Activated CD4-positive, alpha-beta T cell treated with anti-CD3 and anti-CD28 coated beads, Interleukin-2, amount 50 U/mL, for 4 hours (primary cell): ENCODE measurements at regions not wholly inside any gene's neighbourhood (a gene's known extent, or its start where the extent isn't known, plus 50 kb on each side); places are given as distances from the start of the nearest gene placed in this dataset.

Experiments
- DNase-seq, 2 experiments: peaks; one replicate each; pipeline ENCODE4 v3.0.0-alpha.2; 2020

DNA sequence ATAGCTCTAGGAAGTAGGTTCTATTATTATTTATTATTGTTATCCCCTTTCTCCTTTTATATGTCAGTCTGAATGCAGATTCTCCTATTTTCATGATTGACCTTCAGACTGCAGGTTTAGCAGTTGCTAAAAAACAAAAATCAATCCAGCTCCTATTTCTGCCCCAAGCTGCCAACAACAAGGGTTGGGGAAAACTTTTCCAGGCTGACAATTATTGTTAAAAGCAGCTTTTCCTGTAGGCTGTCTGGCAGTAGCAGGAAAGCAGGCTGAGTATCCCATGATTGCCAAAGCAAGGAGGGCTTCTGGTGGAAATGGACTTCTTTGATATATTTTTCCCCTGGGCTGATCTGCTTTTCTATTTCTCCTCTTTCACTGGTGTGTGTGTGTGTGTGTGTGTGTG, 78.0 kb upstream of the CTLA4 start:
- no peak for DNase-seq

DNA sequence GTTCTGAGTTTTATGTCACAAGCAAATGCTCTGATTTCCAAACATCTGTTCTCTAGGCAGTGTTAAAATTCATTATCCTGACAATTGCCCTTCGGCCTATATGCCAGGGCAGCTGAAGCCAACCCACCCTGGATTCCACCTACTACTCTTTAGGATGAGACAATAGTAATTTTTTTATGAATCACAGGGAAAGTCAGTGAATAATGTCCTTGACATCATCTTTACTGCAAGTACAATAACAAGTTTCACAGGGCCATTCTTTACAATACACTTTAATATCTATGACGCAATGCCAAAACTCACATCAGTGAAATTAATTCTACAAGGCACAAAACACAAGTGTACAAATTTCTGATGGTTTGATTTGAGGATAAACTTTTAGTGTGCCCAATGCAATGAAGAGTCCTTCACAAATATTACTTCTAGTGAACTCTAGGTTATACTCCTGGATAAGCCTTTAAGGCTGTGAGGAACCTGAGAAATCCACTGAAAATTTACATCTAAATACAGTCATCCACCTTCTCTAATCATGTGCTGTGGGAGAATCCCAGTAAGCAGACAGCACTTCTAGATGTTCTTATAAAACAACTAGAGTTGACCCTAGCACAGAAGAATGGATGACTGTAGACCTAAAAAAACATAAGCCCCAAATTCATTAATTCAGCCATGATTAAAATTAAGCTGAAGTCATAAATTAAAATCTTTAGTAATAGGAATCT, 77.3 kb upstream of the CTLA4 start:
- no peak for DNase-seq

DNA sequence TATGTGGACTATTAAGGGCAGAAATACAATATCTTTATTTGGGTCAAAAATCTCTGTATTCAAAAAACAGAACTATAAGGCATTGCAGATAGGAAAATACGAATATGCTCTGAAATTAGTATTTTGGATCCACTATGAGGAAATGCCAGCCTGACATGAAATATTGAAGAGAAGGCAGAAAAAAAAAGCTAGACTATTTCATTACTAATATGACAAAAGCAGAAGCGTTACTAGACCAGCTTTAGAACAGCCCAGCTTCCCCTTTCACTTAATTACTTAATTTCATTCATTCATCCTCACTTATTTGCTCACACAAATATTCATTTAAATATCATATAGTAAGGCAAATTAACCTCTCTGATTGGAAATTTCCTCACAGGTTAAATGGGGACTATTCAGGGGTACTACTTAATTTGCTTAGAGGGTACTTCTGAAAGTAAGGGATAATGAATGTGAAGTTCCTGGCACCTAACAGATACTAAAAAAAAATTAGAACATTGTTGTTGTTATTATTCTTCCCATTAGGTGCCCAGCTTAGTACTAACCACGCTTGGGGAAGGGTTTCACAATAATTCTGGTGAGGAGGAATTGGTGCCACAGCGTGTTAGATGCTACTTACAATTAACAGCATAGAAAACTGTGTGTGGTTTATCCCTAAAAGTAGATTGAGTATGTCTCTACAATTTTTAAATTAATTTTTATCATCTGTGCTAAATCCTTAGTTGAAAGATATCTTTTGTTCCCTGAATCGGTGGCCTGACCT, 71.1 kb upstream of the CTLA4 start:
- DNase-seq = no peak

DNA sequence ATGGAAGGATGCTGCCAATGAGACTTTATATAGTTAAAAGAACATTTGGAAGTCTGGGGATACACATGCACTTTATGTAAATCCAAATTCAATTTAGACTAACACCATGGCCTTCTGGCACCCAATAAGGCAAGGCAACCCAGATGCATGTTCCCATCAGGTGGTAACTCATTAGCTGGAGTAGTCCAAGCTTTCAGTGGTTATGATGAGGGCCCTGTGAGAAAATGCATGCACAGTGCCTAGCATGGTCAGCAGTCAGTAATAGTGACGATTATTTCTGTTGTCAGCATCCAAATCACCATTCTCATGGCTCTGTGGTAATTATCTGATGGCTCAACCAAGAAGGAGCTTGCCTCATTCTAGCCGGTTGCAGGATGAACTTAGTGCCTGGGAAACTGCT, 70.3 kb upstream of the CTLA4 start:
- DNase-seq = no peak

DNA sequence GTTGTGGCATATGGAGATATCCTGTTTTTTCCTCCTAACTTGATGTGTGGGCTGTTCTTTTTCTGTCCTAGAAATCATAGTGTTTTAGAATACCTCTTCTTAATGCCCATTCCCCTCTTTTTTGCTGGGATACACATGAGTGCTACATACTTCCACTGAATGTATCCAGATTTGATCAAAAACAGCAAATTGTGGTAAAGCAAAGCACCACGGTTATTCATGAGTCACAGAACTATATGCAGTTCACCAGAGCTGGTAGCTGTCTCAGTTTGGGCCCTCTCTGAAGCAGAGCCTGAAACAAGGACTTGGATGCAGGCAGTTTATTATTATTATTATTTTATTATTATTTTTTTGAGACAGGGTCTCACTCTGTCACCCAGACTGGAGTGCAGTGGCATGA, 69.9 kb upstream of the CTLA4 start:
- no peak for DNase-seq

DNA sequence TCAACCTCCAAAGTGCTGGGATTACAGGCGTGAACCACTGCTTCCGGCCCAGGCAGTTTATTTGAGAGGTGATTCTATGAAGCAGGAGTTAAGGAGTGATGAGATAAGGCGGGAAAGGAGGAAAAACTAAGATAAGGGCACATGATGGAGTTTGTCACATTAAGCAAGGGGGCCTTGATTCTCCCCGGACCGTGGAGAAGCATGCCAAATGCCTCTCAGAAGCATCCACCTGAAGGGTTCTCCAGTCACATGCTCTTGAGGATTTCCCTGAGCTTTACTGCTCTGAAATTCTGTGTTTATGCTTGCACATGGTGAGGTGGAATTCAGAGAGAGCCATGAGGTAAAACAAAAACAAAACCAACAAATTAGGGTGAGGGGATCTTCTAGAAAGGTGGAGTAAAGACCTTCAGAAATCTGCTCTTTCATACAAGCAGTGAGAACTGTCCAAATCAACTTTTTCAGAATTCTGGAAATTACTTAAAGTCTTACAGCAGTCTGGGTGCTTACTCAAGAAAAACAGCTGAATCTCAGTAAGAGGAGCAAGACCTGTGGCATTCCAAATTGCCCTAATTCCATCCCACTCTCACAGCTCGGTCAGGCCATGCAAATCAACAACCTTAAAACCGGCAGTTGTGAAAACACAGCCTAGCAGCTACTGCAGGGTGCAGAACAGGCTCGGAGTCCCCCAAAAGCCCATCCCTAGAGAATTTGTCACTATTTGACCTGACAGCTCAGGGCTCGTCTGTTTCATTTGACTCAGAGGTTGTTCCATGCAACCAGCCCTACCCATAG, 69.1 kb upstream of the CTLA4 start:
- no peak for DNase-seq

DNA sequence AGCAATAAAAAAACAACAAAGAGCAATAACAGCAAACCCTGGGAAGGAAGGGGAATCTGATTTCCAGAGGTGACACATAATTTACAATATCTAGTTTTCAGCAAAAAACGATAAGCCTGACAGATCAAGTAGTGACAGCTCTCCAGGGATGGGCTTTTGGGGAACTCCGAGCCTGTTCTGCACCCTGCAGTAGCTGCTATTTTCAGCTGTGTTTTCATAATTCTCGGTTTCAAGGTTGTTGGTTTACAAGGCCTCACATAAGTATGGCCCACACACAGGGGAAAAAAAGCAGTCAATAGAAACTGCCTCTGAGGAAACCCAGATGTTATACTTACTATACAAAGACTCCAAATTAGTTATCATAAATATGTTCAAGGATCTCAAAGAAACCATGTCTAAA, 67.7 kb upstream of the CTLA4 start:
- no peak for DNase-seq

DNA sequence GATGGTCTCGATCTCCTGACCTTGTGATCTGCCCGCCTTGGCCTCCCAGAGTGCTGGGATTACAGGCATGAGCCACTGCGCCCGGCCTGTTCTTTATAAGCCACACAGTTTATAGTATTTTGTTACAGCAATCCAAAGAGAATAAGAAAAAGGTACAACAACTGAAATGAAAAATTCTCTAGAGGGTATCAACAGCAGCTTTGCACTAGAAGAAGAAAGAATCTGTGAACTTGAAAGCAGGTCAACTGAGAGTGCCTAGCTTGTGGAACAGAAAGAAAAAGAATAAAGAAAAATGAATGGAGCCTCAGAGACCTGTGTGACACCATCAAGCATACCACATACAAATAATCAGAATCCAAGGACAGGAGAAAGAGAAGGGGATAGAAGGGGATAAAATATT, 66.8 kb upstream of the CTLA4 start:
- no peak for DNase-seq

DNA sequence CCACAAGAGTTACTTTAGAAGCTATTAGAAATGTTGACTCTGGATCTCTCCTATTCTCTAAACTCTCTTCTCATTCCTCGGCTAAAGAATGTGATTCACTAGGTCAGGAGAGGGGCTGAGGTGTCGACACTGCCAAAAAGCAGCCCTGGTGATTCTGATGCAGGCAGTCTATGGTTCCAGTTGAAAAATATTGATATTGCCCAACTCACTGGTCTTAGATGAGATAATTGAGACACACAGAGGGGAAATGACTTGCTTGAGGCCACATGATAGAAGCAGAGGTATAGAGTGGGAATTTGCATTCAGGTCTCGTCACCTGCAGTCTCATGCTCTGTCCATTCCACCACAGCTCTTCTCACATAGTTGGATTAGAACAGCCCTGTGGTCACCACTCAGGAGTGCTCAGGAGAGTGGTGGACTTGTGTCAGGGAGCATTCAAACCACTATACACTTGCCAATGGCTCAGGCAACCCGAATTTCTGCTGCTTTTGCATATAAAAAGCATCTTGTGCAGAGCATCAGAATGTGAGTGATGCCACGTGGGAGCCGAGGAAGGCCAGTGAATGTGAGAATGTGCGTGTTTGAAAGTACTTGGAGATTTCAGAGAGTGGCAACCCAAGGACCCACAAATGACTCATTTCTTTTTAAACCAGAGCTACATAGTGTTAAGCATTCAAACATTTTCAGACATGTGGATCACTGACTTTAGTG, 65.1 kb upstream of the CTLA4 start:
- peak; percentile 24 to 27 for DNase-seq

DNA sequence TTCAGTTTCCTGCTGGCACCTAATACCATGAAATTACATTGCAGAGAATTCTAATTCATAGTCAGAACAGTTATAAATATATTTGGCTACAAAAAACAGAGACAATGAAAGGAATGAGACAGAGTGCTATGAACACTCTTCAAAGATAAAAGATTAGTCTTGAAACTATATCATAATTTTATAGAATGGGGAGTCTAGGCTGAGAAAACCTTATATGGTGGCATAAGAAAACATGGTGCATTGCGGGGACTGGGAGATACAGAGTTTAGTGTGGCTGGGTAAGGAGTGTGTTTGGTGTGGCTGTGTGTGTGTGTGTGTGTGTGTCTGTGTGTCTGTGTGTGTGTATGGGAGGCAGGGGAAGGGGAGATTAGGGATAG, 64.5 kb upstream of the CTLA4 start:
- DNase-seq = no peak

DNA sequence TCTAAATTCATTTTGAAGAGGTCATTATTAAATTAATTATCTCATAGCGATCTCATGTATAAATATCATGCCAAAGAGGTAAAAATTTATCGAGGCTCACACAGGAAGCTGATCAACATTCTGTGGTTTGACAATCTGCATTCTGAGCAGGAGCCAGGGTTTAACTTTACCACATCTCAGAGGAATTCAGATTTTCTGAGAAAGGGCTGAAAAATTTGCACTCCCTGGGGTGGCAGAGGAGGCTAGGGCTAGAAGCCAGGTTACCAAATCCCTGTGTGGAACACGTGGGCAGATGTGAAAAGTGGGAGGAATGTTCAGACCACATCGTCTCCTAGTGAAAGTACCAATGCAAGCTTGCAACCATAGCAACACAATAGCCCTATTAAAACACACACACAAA, 63.5 kb upstream of the CTLA4 start:
- DNase-seq = peak in 1 of 2 experiments; percentile 11

DNA sequence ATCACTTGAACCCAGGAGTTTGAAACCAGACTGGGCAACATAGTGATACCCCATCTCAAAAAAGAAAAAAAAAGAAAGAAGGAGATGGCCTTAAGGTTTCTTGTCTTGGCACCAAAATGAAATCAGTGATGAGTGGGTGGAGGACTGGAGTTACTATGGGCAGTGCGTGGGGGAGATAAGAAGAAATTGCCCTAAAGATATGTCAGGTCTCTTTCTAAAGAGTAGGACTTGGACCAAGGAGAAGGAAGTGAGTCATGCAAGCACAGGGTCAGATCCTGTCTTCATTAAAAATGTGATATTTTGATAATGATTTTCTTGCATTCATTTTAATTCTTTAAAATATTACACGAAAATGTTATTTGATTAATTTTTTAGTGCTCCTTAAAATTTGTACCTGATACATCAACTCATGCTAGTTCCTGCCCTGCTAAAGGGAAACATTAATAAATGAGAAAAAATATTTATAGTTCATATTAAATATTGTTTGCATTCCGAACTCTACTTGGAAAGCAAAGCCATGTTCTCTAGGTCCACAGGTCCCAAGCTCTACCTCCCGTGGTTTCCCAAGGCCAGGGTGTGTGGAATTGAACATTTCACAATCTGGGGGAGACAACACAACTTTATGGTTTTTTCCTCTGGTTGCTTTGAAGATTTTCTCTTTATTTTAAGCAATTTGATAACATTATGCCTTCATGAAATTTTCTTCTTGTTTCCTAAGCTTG, 62.6 kb upstream of the CTLA4 start:
- DNase-seq = no peak

DNA sequence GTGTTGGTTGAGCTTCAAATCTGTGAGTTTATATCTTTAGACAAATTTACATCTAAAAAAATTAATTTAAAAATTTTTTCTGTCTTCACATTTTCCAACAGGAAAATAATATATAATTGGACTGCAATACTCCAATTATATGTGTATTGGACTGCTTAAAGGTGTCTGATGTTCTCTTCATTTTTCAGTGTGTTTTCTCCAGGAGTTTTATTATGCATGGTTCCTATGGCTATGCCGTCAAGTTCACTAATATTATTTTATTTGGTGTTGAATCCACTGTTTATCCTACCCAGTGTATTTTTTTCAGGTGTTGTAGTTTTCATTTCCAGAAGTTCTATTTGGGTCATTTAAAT, 62.1 kb upstream of the CTLA4 start:
- DNase-seq = no peak

DNA sequence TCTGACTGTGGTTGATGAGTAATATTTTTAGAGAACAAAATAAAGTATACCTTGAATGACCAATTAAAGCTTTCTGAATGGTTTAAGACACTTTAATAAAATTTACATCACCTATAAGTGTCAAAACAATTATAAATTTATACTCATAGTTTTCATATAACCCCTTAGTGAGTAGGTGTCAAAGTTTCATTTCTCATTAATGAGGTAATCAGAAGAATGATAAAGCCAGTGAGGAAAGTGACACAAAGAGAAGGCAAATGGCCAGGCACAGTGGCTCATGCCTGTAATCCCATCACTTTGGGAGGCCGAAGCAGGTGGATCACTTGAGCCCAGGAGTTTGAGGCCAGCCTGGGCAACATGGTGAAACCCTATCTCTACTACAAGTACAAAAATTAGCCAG, 60.8 kb upstream of the CTLA4 start:
- no peak for DNase-seq

DNA sequence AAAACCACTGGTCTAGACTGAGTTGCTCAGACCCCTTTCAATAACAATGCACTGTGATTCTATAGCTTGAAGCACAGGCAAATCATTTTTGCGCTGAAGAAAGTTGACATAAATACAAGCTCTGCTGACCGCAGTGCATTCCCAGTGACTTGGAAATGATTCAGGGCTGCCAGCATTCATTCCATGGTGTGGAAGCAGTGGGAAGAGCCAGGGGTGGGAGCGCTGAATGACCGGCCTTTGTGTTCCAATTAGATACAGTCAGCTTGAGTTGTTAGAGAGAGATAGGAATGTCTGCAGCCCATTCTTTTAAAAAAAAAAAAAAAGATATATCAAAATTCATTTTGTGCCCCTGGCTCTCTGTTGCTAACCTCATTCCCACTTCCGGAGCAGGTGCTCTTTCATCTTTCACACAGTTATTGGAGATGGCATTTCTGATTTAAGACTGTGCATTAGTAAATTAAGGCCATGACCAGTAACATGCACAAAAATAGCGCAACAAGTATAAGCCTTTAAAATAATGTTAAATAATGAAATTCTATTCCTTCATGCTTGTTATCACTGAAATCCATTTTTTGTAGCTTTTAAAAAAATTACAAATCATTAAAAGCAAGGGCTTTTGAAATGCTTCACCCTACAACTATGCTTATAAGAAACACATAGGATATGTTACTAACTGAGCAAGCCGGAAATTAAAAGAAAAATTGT, 59.4 kb upstream of the CTLA4 start:
- no peak for DNase-seq

DNA sequence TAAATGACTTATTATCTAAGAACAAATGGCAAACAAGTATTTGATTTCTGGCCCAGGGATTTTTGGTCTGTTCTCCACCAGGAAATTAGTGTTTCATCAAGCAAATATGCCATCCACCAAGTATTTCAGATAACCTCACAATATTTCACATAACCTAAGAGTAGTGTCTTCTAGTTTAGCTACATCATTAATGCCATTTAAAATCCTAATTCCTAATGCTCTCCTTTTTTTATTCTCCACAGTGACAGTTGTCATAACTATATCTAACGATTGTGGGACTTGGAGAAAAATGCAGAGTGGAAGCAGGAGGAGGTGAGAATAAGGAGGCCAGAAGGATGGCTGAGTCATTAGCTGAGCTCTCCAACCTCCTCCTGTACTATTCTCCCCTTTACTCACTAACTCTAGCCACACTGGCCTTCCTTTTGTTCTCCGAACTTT, 58.5 kb upstream of the CTLA4 start:
- no peak for DNase-seq

DNA sequence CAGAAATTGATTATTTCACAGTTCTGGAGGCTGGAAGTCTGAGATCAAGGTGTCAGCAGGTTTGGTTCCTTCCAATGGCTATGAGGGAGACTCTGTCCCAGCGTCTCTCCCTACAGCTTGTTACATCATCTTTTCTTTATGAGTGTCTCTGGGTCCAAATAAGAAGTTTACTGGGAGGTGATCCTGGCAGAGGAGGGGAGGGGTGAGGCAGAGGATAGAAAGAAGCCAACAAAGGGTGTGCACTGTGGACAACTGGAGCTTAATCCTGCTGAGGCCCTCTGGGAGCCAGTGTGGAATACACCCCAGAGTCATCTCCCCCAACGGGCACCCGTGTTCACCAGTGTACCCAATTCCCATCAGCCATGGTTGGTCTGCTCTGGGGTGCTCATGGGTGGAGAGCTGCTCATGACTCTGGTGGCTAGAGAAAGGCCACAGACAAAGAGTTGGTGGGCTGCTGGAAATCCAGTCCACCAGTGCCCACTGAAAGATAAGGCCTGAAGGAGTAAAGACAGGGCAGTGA, 57.5 kb upstream of the CTLA4 start:
- no peak for DNase-seq

DNA sequence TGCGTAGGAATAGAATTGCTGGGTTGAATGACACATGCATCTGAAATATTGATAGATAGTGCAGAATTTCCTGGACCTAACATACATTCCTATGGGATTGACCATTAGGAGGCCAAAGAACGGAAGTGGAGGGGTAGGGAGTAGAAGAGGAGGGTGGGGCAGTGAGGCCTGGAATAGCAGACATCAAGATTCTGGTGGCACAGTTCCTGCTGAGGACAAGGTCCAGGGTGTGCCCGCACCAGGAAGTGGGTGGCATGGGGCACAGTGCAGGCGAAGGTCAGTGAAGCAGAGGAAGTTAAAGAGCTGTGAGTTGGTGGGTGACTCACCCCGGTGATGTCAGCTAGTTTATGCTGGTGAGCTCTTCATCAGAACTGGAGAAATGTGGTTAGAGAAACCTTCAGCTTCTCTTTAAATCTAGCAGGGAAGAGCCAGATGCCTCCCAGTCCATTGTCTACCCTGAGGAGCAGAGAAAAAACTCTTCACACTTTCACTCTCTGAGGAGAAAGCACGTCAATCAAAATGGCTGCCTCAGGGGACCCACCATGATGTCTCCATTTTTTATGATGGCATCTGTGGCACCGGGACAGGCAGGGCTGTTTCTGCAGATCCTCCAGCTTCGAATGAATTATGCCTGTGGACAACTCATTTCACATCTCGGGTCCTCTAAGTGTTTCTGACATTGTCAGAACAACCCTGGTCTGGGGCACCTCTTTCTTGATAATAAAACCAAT, 55.9 kb upstream of the CTLA4 start:
- DNase-seq = peak; percentile 68 to 73

DNA sequence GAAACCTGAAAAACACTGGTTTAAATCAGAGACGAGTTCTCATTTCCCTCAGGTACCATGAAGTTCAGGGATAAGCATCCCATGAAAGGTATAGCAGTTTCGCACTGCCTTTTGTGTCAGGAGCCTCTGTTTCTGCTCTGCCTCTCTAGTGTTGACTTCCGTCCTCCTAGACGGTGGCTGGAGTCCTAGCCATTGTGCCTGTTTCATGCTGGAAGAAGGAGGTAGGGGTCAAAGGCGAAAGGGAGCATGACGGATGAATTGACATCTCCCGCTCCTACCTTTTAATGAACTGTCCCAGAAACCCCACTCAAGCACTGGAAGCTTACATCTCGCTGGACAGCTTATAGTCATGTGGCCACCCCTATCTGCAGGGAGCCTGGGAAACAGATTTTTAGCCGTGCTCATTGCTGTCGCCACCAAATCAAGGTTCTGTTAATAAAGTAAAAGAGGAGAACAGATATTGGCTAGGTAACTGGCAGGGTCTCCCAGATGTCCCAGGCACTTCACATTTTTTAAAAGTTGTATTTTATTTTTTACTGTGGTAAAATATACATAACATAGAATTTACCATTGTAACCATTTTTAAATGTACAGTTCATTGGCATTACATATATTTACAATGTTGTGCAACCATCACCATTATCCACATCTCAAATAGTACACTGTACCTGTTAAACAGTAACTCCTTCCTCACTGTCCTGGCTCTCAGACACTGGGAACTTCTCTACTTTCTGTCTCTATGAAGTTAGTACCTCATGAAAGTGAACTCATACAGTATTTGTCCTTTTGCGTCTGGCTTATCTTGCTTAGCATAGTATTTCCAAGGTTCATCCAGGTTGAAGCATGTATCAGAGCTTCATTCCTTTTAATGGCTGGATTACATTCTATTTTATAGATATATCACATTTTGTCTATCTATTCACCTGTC, 55.0 kb upstream of the CTLA4 start:
- no peak for DNase-seq

DNA sequence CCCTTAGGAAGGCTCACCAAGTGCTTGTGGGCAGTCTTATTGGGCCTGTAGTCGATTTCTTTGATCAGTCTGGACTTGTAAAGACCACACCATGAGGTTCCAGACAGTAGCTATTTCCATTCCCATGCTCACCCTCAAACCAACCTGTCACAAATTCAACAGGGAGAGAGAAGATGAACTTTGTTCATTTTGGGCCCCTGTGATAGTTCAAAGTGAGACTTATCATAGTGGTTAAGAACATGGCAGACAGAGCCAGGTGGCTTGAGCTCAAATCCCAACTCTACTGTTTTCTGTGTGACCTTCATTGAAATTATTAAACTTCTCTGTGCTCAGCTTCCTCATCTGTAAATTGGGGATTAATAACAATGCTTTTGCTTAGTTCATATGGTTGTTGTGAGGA, 53.9 kb upstream of the CTLA4 start:
- DNase-seq = no peak
